ENCODE measurements at regions not wholly inside any gene's neighbourhood (a gene's known extent, or its start where the extent isn't known, plus 50 kb on each side); places are given as distances from the start of the nearest gene placed in this dataset.

GRCh38 chr4:25531272-25531671, 124.4 kb upstream of the SLC34A2 start:
- DNase-seq = no peak

GRCh38 chr4:25532591-25532990, 123.1 kb upstream of the SLC34A2 start:
- DNase-seq = no peak

- DNase-seq = no peak
Observed at GRCh38 chr4:25533256-25533655, 122.4 kb upstream of the SLC34A2 start.

- DNase-seq = peak; percentile 81
Observed at GRCh38 chr4:25535278-25535677, 120.4 kb upstream of the SLC34A2 start.

- DNase-seq = no peak
Observed at GRCh38 chr4:25535701-25536473, 119.8 kb upstream of the SLC34A2 start.

GRCh38 chr4:25536564-25537320, 118.9 kb upstream of the SLC34A2 start:
- peak; percentile 16 for DNase-seq

- DNase-seq = no peak
Observed at GRCh38 chr4:25538430-25538829, 117.2 kb upstream of the SLC34A2 start.

GRCh38 chr4:25539241-25539640, 116.4 kb upstream of the SLC34A2 start:
- DNase-seq = no peak

GRCh38 chr4:25540734-25541133, 114.9 kb upstream of the SLC34A2 start:
- DNase-seq = no peak

- DNase-seq = no peak
Observed at GRCh38 chr4:25547343-25547742, 108.3 kb upstream of the SLC34A2 start.

GRCh38 chr4:25549413-25549812, 106.2 kb upstream of the SLC34A2 start:
- DNase-seq = no peak

- DNase-seq = no peak
Observed at GRCh38 chr4:25550376-25551030, 105.1 kb upstream of the SLC34A2 start.

GRCh38 chr4:25551605-25552004, 104.0 kb upstream of the SLC34A2 start:
- no peak for DNase-seq

GRCh38 chr4:25552580-25553271, 102.9 kb upstream of the SLC34A2 start:
- no peak for DNase-seq

GRCh38 chr4:25559508-25559907, 96.1 kb upstream of the SLC34A2 start:
- DNase-seq = no peak

- no peak for DNase-seq
Observed at GRCh38 chr4:25560605-25561004, 95.0 kb upstream of the SLC34A2 start.

- no peak for DNase-seq
Observed at GRCh38 chr4:25563071-25563564, 92.5 kb upstream of the SLC34A2 start.

GRCh38 chr4:25564836-25565235, 90.8 kb upstream of the SLC34A2 start:
- DNase-seq = no peak

- DNase-seq = no peak
Observed at GRCh38 chr4:25567253-25567652, 88.4 kb upstream of the SLC34A2 start.

- DNase-seq = no peak
Observed at GRCh38 chr4:25569716-25570115, 85.9 kb upstream of the SLC34A2 start.

- no peak for DNase-seq
Observed at GRCh38 chr4:25575611-25576010, 80.0 kb upstream of the SLC34A2 start.

GRCh38 chr4:25578432-25578831, 77.2 kb upstream of the SLC34A2 start:
- DNase-seq = no peak
